GM12891 (cell line): ENCODE measurements at regions not wholly inside any gene's neighbourhood (a gene's known extent, or its start where the extent isn't known, plus 50 kb on each side); places are given as distances from the start of the nearest gene placed in this dataset.
"Not testable (repeated sequence)": the region's sequence is repeated elsewhere in the genome, so short reads cannot be mapped to it uniquely, and the experiment has no call there.

Experiments
- POLR2A ChIP-seq: IDR thresholded peaks from 2 replicates; pipeline ENCODE4 v1.6.1; 2011; ENCODE audit warnings: low read depth, low read length, control low read depth
- POLR2AphosphoS5 ChIP-seq: IDR thresholded peaks from 2 replicates; pipeline ENCODE4 v1.6.1; 2011; ENCODE audit warnings: low read depth, low read length, control low read depth

- not testable (repeated sequence) for TF ChIP-seq POLR2AphosphoS5, POLR2A
Observed at GRCh38 chr3:195654138-195654537, 66.6 kb upstream of the MUC20 start.
